Spinal cord (tissue), 9 donors: ENCODE measurements at regions not wholly inside any gene's neighbourhood (a gene's known extent, or its start where the extent isn't known, plus 50 kb on each side); places are given as distances from the start of the nearest gene placed in this dataset.

Experiments
- DNase-seq, 6 donors: peaks; one replicate each; pipeline versions ENCODE4 v3.0.0 to v3.0.0-alpha.2; 2013 to 2015; ENCODE audit warnings: low spot score in 6 of 6, low read depth in 4 of 6
- H3K27ac ChIP-seq: one replicate; pipeline ENCODE4 v1.5.1; 2013; ENCODE audit warnings: low read depth, low read length, control low read depth
- H3K27me3 ChIP-seq: one replicate; pipeline ENCODE4 v1.6.1; 2013; ENCODE audit warnings: low read length; ENCODE audit not compliant: control insufficient read depth, insufficient read depth
- H3K36me3 ChIP-seq: one replicate; pipeline ENCODE4 v1.6.1; 2013; ENCODE audit warnings: low read length; ENCODE audit not compliant: control insufficient read depth, insufficient read depth
- H3K4me1 ChIP-seq: one replicate; pipeline ENCODE4 v1.6.1; 2013; ENCODE audit warnings: low read length; ENCODE audit not compliant: control insufficient read depth, insufficient read depth
- H3K4me3 ChIP-seq: one replicate; pipeline ENCODE4 v1.5.1; 2013; ENCODE audit warnings: low read depth, low read length, control low read depth
- H3K9me3 ChIP-seq: one replicate; pipeline ENCODE4 v1.6.1; 2013; ENCODE audit warnings: low read length; ENCODE audit not compliant: control insufficient read depth, insufficient read depth
- WGBS: methylation state at CpG from one replicate; pipeline ENCODE4 v1.1.5; 2013; ENCODE audit warnings: missing lambda C conversion rate; ENCODE audit not compliant: insufficient coverage; 5-methylcytosine and 5-hydroxymethylcytosine counted together
- donor health status: healthy.

DNA sequence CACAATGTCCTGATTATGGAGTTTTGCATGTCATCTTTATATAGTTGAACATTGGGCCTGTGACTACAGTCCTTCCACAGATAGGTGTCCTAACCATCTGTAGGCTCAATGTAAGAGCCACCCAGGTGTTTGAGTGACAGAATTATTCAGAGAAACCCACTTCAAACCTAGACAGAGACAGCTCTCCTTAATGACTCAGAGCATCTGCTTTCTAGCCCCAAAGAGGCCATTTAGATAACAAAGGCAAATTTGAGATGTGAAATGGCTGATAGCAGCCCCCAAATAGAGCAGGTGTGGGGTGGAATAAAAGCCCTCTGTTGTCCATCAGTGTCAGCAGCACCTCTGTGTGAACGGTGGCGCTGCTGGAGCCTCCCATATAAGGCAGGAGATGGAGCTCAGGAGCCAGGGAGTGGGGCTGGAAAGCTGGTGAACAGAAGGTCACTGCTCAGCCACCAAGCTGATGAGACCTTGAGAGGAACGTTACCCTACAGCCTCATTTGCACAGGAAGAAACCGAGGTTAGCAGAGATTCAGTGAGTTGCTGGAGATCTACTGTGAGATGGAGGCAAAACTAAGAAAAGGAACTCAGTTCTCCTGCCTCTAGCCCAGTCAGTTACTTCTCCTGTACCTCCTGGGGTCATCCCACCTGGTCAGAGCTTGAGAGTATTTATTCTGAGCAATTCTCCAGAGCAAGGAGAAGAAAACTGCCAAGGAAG is 153.3 kb upstream of the LNX1 start:
- Histone ChIP-seq H3K36me3 (no peaks in the 10 kb centered on the region), H3K9me3 (no peaks in the 10 kb centered on the region), H3K4me1 (no peaks in the 10 kb centered on the region), H3K27ac (no peak overlapping the region), H3K27me3 (no peaks in the 10 kb centered on the region), H3K4me3 (no peak overlapping the region)
- WGBS, result 80% methylated on average over 2 of the region's 4 CpGs
- no peak for DNase-seq

GRCh38 chr4:53734584-53735353 is 143.5 kb upstream of the LNX1 start:
- H3K36me3 ChIP-seq, result no peaks in the 10 kb centered on the region
- no CpG with 5 or more reads among the region's 3 CpGs for WGBS
- no peak overlapping the region for H3K27ac ChIP-seq
- no peak overlapping the region for H3K4me3 ChIP-seq
- no peaks in the 10 kb centered on the region for H3K27me3 ChIP-seq
- no peaks in the 10 kb centered on the region for H3K4me1 ChIP-seq
- H3K9me3 ChIP-seq, result no peaks in the 10 kb centered on the region
- DNase-seq, result no peak

GRCh38 chr4:53734182-53734581 is 142.9 kb upstream of the LNX1 start:
- DNase-seq, result no peak
- Histone ChIP-seq H3K4me3 (no peak overlapping the region), H3K9me3 (no peaks in the 10 kb centered on the region), H3K36me3 (no peaks in the 10 kb centered on the region), H3K27ac (no peak overlapping the region), H3K4me1 (no peaks in the 10 kb centered on the region), H3K27me3 (no peaks in the 10 kb centered on the region)
- 60% methylated on average over 1 of the region's 8 CpGs for WGBS

DNA sequence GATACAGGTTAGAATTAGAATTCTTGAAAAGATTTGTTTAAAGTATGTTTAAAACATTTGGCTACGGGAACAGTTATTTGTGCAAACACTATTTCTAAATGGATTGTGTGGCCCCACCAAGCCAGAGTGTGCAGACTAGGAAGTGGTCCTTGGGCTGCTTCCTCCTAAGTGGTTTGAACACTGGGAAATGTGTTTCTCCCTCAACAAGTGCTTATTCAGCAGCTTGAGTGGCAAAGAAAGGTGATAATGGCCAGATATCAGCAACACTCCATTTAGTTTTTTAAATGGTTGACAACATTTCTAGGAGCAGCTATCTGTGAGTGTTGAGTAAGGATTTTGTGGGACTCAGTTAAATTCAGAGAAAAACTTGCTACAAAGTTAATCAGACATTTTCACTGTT is 141.4 kb upstream of the LNX1 start:
- 60% methylated on average over 1 of the region's 1 CpG for WGBS

DNA sequence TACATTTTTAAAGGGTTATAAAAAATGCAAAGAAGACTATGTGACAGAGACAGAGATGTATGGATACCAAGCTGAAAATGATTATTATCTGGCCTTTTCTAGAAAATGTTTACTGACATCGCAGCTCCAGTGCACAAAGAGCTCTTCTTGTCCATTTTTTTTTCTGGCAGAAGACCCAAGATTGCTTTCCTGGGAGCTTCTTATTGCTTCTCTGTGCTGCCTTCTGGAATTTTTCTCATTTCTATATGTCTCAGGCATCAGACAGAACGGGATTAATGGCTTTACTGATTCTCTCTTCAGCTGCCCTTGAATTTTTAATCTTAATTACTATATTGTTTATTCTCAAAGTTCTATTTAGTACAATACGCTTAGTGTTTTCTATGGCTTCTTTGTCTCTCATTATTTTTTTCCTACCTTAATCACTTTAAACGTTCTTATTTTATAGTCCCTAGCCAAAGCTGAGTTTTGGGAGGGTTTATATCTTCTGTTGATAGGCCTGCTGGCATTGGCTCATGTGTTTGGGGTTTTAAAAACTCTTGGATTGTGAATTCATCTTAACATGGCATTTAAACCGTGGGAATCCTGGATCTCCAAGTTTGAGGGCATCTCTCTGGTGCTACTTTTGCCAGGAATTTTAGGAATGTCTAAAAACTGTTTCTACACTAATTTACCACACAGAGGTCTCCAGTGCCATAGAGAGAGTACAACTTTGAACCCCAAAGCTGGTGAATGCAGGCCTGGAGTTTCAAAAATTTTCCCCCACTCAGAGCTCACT is 138.9 kb upstream of the LNX1 start:
- WGBS, result 86% methylated on average over 1 of the region's 5 CpGs
- peak in 1 of 6 donors; percentile 39 for DNase-seq
- no peaks in the 10 kb centered on the region for H3K9me3 ChIP-seq

More for the DNA sequence above, 141.4 kb upstream of the LNX1 start:
- Histone ChIP-seq H3K4me1 (no peaks in the 10 kb centered on the region), H3K9me3 (no peaks in the 10 kb centered on the region), H3K27me3 (no peaks in the 10 kb centered on the region), H3K4me3 (no peak overlapping the region), H3K36me3 (no peaks in the 10 kb centered on the region), H3K27ac (no peak overlapping the region)
- no peak for DNase-seq

GRCh38 chr4:53722110-53722509 is 130.8 kb upstream of the LNX1 start:
- no peak overlapping the region for H3K27ac ChIP-seq
- DNase-seq, result no peak
- no CpG with 5 or more reads among the region's 1 CpG for WGBS
- no peaks in the 10 kb centered on the region for H3K36me3 ChIP-seq
- no peaks in the 10 kb centered on the region for H3K27me3 ChIP-seq
- H3K4me3 ChIP-seq, result no peak overlapping the region
- H3K9me3 ChIP-seq, result no peaks in the 10 kb centered on the region
- no peaks in the 10 kb centered on the region for H3K4me1 ChIP-seq

More for the DNA sequence above, 138.9 kb upstream of the LNX1 start:
- Histone ChIP-seq H3K27ac (no peak overlapping the region), H3K36me3 (no peaks in the 10 kb centered on the region), H3K27me3 (no peaks in the 10 kb centered on the region), H3K4me3 (no peak overlapping the region), H3K4me1 (no peaks in the 10 kb centered on the region)

DNA sequence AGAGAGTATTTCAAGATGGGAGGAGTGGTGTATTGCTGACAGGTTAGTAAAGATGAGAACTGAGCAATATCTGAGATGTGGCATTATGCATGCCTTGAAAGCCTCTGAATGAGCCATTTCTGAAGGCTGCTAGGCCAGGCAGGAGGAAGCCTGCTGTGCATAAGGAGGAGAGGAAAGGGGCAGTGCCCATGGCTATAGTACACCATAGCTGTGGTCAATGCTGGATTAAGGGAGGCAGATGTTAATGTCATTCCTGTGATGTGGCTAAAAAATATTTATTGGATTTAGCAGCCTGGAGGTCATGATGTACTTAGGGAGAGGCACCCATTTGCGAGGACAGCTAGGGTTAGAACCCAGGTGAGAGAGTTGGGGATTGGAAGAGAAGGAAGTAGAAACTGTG is 130.0 kb upstream of the LNX1 start:
- Histone ChIP-seq H3K27ac (no peak overlapping the region), H3K36me3 (no peaks in the 10 kb centered on the region), H3K4me3 (no peak overlapping the region), H3K4me1 (no peaks in the 10 kb centered on the region), H3K9me3 (no peaks in the 10 kb centered on the region), H3K27me3 (no peaks in the 10 kb centered on the region)
- WGBS, result 83% methylated on average over 1 of the region's 1 CpG
- no peak for DNase-seq

- WGBS, result 85% methylated on average over 2 of the region's 5 CpGs
- Histone ChIP-seq H3K27me3 (no peaks in the 10 kb centered on the region), H3K9me3 (no peaks in the 10 kb centered on the region), H3K4me3 (no peak overlapping the region), H3K27ac (no peak overlapping the region), H3K4me1 (no peaks in the 10 kb centered on the region), H3K36me3 (no peaks in the 10 kb centered on the region)
- no peak for DNase-seq
These were observed 129.5 kb upstream of the LNX1 start for GRCh38 chr4:53720776-53721175.

- Histone ChIP-seq H3K4me1 (no peaks in the 10 kb centered on the region), H3K27me3 (no peaks in the 10 kb centered on the region), H3K9me3 (no peaks in the 10 kb centered on the region), H3K27ac (no peak overlapping the region), H3K36me3 (no peaks in the 10 kb centered on the region), H3K4me3 (no peak overlapping the region)
- WGBS, result 97% methylated on average over 3 of the region's 4 CpGs
- no peak for DNase-seq
These were observed 125.8 kb upstream of the LNX1 start for GRCh38 chr4:53717064-53717549.
